NCI-H82 treated with DMSO at 0.1 percent for 48 hours (cell line): ENCODE measurements at regions not wholly inside any gene's neighbourhood (a gene's known extent, or its start where the extent isn't known, plus 50 kb on each side); places are given as distances from the start of the nearest gene placed in this dataset.

ENCODE experiments used
- DNase-seq: peaks from one replicate; lab custom pipeline; 2025; ENCODE audit not compliant: unreplicated experiment; lab: John Stamatoyannopoulos, UW

- DNase-seq, result peak; percentile 73
Measured at GRCh38 chr15:67980773-67981685, 73.1 kb upstream of the PIAS1 start.

GRCh38 chr15:67981848-67982247, 72.3 kb upstream of the PIAS1 start:
- no peak for DNase-seq

GRCh38 chr15:67991706-67992105, 62.4 kb upstream of the PIAS1 start:
- DNase-seq, result no peak

DNA sequence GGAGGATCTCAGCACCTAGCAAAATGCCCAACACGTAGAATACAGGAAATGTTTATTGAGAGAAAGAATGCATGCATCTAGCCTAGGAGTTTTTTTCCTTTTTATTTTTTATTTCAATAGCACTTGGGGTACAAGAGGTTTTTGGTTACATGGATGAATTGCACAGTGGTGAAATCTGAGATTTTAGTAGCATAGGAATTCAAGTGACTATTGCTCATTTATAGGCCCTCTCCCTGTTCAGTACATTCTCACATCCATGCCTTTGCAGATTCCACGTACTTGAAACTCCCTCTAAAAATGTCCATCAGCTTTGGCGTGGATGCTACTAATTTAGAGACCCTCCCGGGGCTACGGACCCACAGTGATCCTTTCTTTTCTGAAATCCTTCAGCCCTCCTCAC, 61.7 kb upstream of the PIAS1 start:
- no peak for DNase-seq

- DNase-seq, result no peak
Measured at GRCh38 chr15:67992834-67993233, 61.3 kb upstream of the PIAS1 start.

GRCh38 chr15:67997996-67998395, 56.1 kb upstream of the PIAS1 start:
- no peak for DNase-seq

- no peak for DNase-seq
Measured at GRCh38 chr15:67998599-67999133, 55.4 kb upstream of the PIAS1 start.

DNA sequence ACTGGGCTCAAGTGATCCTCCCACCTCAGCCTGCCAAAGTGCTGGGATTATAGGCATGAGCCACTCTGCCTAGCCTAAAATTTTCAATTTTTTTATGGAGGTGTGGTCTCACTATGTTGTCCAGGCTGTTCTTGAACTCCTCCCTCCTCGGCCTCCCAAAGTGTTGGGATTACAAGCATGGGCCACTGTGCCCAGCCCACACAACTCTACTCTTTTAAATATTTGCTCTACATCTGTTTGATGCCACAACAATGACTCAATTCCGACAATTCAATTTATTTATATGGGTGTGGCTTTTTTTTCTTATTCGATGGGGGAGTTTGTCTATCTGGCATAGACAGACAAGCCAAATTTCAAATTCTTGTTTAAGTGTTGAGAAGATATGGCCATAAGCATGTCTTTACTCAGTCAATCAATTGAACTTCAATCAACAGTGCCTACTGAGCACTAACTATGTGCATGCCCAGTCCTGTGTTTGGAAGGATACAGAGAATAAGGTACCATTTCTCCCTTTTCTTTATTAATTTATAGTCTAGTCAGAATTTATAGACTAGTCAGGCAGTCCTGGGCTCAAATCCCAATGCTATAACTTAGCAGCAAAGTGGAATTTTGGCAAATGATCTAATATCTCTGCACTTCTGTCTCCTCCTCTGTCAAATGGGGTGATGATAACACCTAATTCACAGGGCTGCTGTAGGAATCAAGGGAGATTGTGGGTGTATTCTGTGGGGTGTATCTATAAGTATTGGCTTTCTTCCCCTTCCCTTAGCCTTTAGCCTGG, 54.6 kb upstream of the PIAS1 start:
- DNase-seq, result no peak

- DNase-seq, result peak; percentile 77
Measured at GRCh38 chr15:68000754-68001153, 53.4 kb upstream of the PIAS1 start.

DNA sequence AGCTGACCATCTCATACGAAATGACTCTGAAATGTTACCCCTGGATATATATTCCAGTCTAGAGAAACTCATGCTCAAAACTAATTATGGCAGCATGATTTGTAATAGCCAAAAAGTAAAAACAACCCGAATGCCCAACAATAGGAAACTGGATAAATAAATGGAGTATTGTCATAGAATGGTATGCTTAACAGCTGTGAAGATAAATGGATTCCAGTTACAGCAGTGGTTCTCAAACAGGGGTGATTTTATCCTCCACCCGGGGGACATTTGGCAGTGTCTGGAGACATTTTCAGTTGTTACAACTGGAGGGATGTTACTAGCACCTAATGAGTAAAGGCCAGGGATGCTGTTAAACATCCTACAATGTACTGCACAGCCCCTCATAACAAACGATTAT, 52.3 kb upstream of the PIAS1 start:
- no peak for DNase-seq

GRCh38 chr15:68003297-68003696, 50.8 kb upstream of the PIAS1 start:
- no peak for DNase-seq
